ENCODE measurements at regions not wholly inside any gene's neighbourhood (a gene's known extent, or its start where the extent isn't known, plus 50 kb on each side); places are given as distances from the start of the nearest gene placed in this dataset.

- H3K27ac Mint-ChIP-seq: no peak overlapping the region
- H3K27me3 Mint-ChIP-seq (ENCODE audit: insufficient read depth, low read depth, poor library complexity): peaks cover 11% of the 10 kb centered on the region
- H3K9me3 Mint-ChIP-seq: peaks cover 86% of the 10 kb centered on the region
- Histone ChIP-seq H4K20me1 (replicated peaks; ENCODE audit: insufficient read depth) (no peaks in the 10 kb centered on the region), H3K27me3 (ENCODE audit: insufficient read depth) (no peaks in the 10 kb centered on the region), H3K36me3 (ENCODE audit: insufficient read depth) (no peaks in the 10 kb centered on the region), H3K27ac (ENCODE audit: low read depth) (no peak overlapping the region), H3K79me2 (replicated peaks; ENCODE audit: insufficient read depth) (no peaks in the 10 kb centered on the region), H3K4me1 (ENCODE audit: insufficient read depth) (no peaks in the 10 kb centered on the region), H3F3A (replicated peaks; ENCODE audit: low read depth) (no peaks in the 10 kb centered on the region), H3K9me2 (ENCODE audit: insufficient read depth) (no peaks in the 10 kb centered on the region), H3K4me2 (no peak overlapping the region), H3K4me3 (no peak overlapping the region), H2AFZ (no peak overlapping the region)
- H3K4me3 Mint-ChIP-seq: no peak overlapping the region
- H3K36me3 Mint-ChIP-seq (ENCODE audit: low read depth): peaks cover 19% of the 10 kb centered on the region
- DNase-seq (ENCODE audit: low spot score) (no peak), ATAC-seq (no peak)
- no peaks in the 10 kb centered on the region for H3K4me1 Mint-ChIP-seq
- TF ChIP-seq POLR2AphosphoS5 (IDR thresholded peaks at IDR 0.05; ENCODE audit: low read depth): no peak
- TF ChIP-seq, protein P1, sequence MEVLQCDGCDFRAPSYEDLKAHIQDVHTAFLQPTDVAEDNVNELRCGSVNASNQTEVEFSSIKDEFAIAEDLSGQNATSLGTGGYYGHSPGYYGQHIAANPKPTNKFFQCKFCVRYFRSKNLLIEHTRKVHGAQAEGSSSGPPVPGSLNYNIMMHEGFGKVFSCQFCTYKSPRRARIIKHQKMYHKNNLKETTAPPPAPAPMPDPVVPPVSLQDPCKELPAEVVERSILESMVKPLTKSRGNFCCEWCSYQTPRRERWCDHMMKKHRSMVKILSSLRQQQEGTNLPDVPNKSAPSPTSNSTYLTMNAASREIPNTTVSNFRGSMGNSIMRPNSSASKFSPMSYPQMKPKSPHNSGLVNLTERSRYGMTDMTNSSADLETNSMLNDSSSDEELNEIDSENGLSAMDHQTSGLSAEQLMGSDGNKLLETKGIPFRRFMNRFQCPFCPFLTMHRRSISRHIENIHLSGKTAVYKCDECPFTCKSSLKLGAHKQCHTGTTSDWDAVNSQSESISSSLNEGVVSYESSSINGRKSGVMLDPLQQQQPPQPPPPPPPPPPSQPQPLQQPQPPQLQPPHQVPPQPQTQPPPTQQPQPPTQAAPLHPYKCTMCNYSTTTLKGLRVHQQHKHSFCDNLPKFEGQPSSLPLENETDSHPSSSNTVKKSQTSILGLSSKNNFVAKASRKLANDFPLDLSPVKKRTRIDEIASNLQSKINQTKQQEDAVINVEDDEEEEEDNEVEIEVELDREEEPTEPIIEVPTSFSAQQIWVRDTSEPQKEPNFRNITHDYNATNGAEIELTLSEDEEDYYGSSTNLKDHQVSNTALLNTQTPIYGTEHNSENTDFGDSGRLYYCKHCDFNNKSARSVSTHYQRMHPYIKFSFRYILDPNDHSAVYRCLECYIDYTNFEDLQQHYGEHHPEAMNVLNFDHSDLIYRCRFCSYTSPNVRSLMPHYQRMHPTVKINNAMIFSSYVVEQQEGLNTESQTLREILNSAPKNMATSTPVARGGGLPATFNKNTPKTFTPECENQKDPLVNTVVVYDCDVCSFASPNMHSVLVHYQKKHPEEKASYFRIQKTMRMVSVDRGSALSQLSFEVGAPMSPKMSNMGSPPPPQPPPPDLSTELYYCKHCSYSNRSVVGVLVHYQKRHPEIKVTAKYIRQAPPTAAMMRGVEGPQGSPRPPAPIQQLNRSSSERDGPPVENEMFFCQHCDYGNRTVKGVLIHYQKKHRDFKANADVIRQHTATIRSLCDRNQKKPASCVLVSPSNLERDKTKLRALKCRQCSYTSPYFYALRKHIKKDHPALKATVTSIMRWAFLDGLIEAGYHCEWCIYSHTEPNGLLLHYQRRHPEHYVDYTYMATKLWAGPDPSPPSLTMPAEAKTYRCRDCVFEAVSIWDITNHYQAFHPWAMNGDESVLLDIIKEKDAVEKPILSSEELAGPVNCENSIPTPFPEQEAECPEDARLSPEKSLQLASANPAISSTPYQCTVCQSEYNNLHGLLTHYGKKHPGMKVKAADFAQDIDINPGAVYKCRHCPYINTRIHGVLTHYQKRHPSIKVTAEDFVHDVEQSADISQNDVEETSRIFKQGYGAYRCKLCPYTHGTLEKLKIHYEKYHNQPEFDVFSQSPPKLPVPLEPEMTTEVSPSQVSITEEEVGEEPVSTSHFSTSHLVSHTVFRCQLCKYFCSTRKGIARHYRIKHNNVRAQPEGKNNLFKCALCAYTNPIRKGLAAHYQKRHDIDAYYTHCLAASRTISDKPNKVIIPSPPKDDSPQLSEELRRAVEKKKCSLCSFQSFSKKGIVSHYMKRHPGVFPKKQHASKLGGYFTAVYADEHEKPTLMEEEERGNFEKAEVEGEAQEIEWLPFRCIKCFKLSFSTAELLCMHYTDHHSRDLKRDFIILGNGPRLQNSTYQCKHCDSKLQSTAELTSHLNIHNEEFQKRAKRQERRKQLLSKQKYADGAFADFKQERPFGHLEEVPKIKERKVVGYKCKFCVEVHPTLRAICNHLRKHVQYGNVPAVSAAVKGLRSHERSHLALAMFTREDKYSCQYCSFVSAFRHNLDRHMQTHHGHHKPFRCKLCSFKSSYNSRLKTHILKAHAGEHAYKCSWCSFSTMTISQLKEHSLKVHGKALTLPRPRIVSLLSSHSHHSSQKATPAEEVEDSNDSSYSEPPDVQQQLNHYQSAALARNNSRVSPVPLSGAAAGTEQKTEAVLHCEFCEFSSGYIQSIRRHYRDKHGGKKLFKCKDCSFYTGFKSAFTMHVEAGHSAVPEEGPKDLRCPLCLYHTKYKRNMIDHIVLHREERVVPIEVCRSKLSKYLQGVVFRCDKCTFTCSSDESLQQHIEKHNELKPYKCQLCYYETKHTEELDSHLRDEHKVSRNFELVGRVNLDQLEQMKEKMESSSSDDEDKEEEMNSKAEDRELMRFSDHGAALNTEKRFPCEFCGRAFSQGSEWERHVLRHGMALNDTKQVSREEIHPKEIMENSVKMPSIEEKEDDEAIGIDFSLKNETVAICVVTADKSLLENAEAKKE (CRISPR knock-in tag; IDR thresholded peaks at IDR 0.05): no peak
- TF ChIP-seq CREB1 (CRISPR knock-in tag; IDR thresholded peaks at IDR 0.05; ENCODE audit: low read depth): no peak
- no peak for TF ChIP-seq EZH2phosphoT487 (IDR thresholded peaks at IDR 0.05; ENCODE audit: unreplicated experiment)
These were observed 529.9 kb downstream of the TCERG1L start for GRCh38 chr10:130781623-130782022.

DNA sequence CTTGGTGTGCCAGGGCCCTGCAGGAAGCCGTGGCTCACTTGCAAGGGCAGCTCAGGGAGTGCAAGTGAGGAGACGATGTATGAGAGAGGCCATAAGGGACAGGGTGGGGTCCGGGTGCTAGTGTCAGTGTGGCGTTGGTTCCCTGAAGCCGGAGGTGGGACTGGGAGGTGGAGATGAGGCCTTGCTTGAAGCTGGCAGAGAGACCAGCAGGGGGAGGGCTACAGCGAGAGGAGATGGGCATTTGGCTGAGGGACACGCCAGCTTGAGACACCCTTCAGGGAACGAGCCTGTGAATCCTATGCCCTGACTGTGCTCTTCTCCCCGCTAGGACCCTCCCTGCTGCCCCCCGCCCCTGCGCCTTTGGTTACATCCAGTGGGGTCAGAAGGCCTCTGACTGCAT is 529.1 kb downstream of the TCERG1L start:
- Mint-ChIP-seq H3K36me3 (ENCODE audit: low read depth) (peaks cover 19% of the 10 kb centered on the region), H3K9me3 (peaks cover 88% of the 10 kb centered on the region), H3K27me3 (ENCODE audit: insufficient read depth, low read depth, poor library complexity) (peaks cover 11% of the 10 kb centered on the region), H3K4me1 (no peaks in the 10 kb centered on the region), H3K4me3 (no peak overlapping the region), H3K27ac (no peak overlapping the region)
- ATAC-seq: peak; percentile 45
- Histone ChIP-seq H2AFZ (no peak overlapping the region), H3F3A (replicated peaks; ENCODE audit: low read depth) (no peaks in the 10 kb centered on the region), H4K20me1 (replicated peaks; ENCODE audit: insufficient read depth) (no peaks in the 10 kb centered on the region), H3K9me2 (ENCODE audit: insufficient read depth) (no peaks in the 10 kb centered on the region), H3K4me3 (no peak overlapping the region), H3K27ac (ENCODE audit: low read depth) (no peak overlapping the region), H3K79me2 (replicated peaks; ENCODE audit: insufficient read depth) (no peaks in the 10 kb centered on the region), H3K4me1 (ENCODE audit: insufficient read depth) (no peaks in the 10 kb centered on the region), H3K4me2 (no peak overlapping the region), H3K36me3 (ENCODE audit: insufficient read depth) (no peaks in the 10 kb centered on the region), H3K27me3 (ENCODE audit: insufficient read depth) (no peaks in the 10 kb centered on the region)
- TF ChIP-seq NANOG (IDR thresholded peaks at IDR 0.05; ENCODE audit: borderline replicate concordance) (no peak), REST (IDR thresholded peaks at IDR 0.05; ENCODE audit: unreplicated experiment) (no peak), EZH2 (IDR thresholded peaks at IDR 0.05; ENCODE audit: low read depth, unreplicated experiment) (no peak)
- TF ChIP-seq, protein P2, sequence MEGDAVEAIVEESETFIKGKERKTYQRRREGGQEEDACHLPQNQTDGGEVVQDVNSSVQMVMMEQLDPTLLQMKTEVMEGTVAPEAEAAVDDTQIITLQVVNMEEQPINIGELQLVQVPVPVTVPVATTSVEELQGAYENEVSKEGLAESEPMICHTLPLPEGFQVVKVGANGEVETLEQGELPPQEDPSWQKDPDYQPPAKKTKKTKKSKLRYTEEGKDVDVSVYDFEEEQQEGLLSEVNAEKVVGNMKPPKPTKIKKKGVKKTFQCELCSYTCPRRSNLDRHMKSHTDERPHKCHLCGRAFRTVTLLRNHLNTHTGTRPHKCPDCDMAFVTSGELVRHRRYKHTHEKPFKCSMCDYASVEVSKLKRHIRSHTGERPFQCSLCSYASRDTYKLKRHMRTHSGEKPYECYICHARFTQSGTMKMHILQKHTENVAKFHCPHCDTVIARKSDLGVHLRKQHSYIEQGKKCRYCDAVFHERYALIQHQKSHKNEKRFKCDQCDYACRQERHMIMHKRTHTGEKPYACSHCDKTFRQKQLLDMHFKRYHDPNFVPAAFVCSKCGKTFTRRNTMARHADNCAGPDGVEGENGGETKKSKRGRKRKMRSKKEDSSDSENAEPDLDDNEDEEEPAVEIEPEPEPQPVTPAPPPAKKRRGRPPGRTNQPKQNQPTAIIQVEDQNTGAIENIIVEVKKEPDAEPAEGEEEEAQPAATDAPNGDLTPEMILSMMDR (conservative IDR thresholded peaks at IDR 0.05; ENCODE audit: low read depth in 2 of 2): peak in 1 of 2 experiments; percentile 50; a peak in 2 of 4 replicates
- peak; percentile 38 for DNase-seq (ENCODE audit: low spot score)

Measured in GM23338 (cell line).